IMR-90 (cell line): ENCODE measurements at regions not wholly inside any gene's neighbourhood (a gene's known extent, or its start where the extent isn't known, plus 50 kb on each side); places are given as distances from the start of the nearest gene placed in this dataset.

ENCODE experiments used
- MXI1 ChIP-seq: IDR thresholded peaks from 2 replicates; pipeline ENCODE4 v1.6.1; 2012; ENCODE audit warnings: low read depth, mild to moderate bottlenecking, low read length, moderate library complexity, borderline replicate concordance
- TF ChIP-seq, protein P1 (sequence below): conservative IDR thresholded peaks from 2 replicates; pipeline ENCODE4 v1.5.1; 2012; ENCODE audit warnings: mild to moderate bottlenecking, low read depth, low read length, improper control_type of control experiment
- TF ChIP-seq, protein P2 (sequence below): fragments of 150-350 bp; IDR thresholded peaks from 2 replicates; pipeline ENCODE4 v1.6.1; 2017; ENCODE audit warnings: mild to moderate bottlenecking, antibody characterized with exemption, low read length, low read depth

DNA sequence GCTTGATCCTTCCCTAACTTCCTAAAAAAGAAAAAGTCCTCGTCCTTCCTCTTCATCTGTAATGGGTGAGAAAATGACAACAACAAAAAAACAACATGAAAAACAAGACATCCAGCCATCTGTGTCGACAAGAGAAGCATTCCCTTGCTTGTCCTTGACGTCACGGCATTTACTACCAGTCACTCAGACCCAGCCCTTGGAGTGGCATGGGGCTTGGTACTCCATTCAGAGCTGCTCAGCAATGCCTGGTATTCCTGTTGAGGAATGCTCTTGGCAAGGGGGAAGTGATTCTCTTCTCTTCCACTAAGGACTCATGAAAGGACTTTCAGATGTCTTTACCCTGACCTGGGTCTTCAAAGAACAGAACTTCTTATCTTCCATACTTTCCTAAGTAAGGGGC, 339.7 kb upstream of the RASGRP1 start:
- TF ChIP-seq MXI1, result no peak
- TF ChIP-seq, protein P1, sequence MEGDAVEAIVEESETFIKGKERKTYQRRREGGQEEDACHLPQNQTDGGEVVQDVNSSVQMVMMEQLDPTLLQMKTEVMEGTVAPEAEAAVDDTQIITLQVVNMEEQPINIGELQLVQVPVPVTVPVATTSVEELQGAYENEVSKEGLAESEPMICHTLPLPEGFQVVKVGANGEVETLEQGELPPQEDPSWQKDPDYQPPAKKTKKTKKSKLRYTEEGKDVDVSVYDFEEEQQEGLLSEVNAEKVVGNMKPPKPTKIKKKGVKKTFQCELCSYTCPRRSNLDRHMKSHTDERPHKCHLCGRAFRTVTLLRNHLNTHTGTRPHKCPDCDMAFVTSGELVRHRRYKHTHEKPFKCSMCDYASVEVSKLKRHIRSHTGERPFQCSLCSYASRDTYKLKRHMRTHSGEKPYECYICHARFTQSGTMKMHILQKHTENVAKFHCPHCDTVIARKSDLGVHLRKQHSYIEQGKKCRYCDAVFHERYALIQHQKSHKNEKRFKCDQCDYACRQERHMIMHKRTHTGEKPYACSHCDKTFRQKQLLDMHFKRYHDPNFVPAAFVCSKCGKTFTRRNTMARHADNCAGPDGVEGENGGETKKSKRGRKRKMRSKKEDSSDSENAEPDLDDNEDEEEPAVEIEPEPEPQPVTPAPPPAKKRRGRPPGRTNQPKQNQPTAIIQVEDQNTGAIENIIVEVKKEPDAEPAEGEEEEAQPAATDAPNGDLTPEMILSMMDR, result no peak
- TF ChIP-seq, protein P2, sequence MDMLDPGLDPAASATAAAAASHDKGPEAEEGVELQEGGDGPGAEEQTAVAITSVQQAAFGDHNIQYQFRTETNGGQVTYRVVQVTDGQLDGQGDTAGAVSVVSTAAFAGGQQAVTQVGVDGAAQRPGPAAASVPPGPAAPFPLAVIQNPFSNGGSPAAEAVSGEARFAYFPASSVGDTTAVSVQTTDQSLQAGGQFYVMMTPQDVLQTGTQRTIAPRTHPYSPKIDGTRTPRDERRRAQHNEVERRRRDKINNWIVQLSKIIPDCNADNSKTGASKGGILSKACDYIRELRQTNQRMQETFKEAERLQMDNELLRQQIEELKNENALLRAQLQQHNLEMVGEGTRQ, result no peak
